ENCODE measurements at regions not wholly inside any gene's neighbourhood (a gene's known extent, or its start where the extent isn't known, plus 50 kb on each side); places are given as distances from the start of the nearest gene placed in this dataset.

GRCh38 chr14:83561261-83561660, 1968.7 kb upstream of the FLRT2 start:
- DNase-seq (ENCODE audit: low read depth): no peak
- no peak for TF ChIP-seq CTCF (conservative IDR thresholded peaks at IDR 0.05; ENCODE audit: low read length)
- H3K4me3 ChIP-seq (ENCODE audit: low read length): no peak overlapping the region

- no peak for TF ChIP-seq CTCF (conservative IDR thresholded peaks at IDR 0.05; ENCODE audit: low read length)
- no peak for DNase-seq (ENCODE audit: low read depth)
Observed at GRCh38 chr14:83566567-83566966, 1963.4 kb upstream of the FLRT2 start.

GRCh38 chr14:83568141-83568540, 1961.8 kb upstream of the FLRT2 start:
- no peak for TF ChIP-seq CTCF (conservative IDR thresholded peaks at IDR 0.05; ENCODE audit: low read length)
- DNase-seq (ENCODE audit: low read depth): no peak
- no peak overlapping the region for H3K4me3 ChIP-seq (ENCODE audit: low read length)

More at GRCh38 chr14:83566567-83566966, 1963.4 kb upstream of the FLRT2 start:
- no peak overlapping the region for H3K4me3 ChIP-seq (ENCODE audit: low read length)

GRCh38 chr14:83575301-83575700, 1954.6 kb upstream of the FLRT2 start:
- H3K4me3 ChIP-seq (ENCODE audit: low read length): no peak overlapping the region
- DNase-seq (ENCODE audit: low read depth): no peak
- no peak for TF ChIP-seq CTCF (conservative IDR thresholded peaks at IDR 0.05; ENCODE audit: low read length)

GRCh38 chr14:83583201-83583600, 1946.7 kb upstream of the FLRT2 start:
- H3K4me3 ChIP-seq (ENCODE audit: low read length): no peak overlapping the region
- TF ChIP-seq CTCF (conservative IDR thresholded peaks at IDR 0.05; ENCODE audit: low read length): no peak
- DNase-seq (ENCODE audit: low read depth): no peak

- no peak for TF ChIP-seq CTCF (conservative IDR thresholded peaks at IDR 0.05; ENCODE audit: low read length)
- no peak for DNase-seq (ENCODE audit: low read depth)
- no peak overlapping the region for H3K4me3 ChIP-seq (ENCODE audit: low read length)
Observed at GRCh38 chr14:83594874-83595273, 1935.1 kb upstream of the FLRT2 start.

GRCh38 chr14:83607682-83608081, 1922.3 kb upstream of the FLRT2 start:
- no peak for TF ChIP-seq CTCF (conservative IDR thresholded peaks at IDR 0.05; ENCODE audit: low read length)
- no peak for DNase-seq (ENCODE audit: low read depth)
- H3K4me3 ChIP-seq (ENCODE audit: low read length): no peak overlapping the region
